GM23338 (cell line): ENCODE measurements at regions not wholly inside any gene's neighbourhood (a gene's known extent, or its start where the extent isn't known, plus 50 kb on each side); places are given as distances from the start of the nearest gene placed in this dataset.

Source experiments
- ATAC-seq: fragments of 200-7000 bp; cut with Tn5 transposase; 3 replicates; pipeline ENCODE4 v1.9.1; 2020
- DNase-seq: peaks from one replicate; pipeline ENCODE4 v3.0.0-alpha.2; 2015; ENCODE audit warnings: low spot score
- H2AFZ ChIP-seq: fragments of 200-600 bp; sonication (generic); 2 replicates; pipeline ENCODE4 v1.8.0; 2016; ENCODE audit warnings: antibody characterized with exemption, mild to moderate bottlenecking, moderate library complexity
- H3F3A ChIP-seq: fragments of 200-600 bp; sonication (generic); replicated peaks from 2 replicates; pipeline ENCODE4 v1.8.0; 2017; ENCODE audit warnings: antibody characterized with exemption, mixed run types, low read depth
- H3K27ac ChIP-seq: fragments of 200-600 bp; sonication (generic); 2 replicates; pipeline ENCODE4 v1.6.1; 2016; ENCODE audit warnings: low read depth
- H3K27me3 ChIP-seq: fragments of 200-600 bp; sonication (generic); 2 replicates; pipeline ENCODE4 v1.8.0; 2016; ENCODE audit warnings: mild to moderate bottlenecking, mixed run types, moderate library complexity; ENCODE audit not compliant: insufficient read depth
- H3K36me3 ChIP-seq: fragments of 200-600 bp; sonication (generic); 2 replicates; pipeline ENCODE4 v1.8.0; 2016; ENCODE audit warnings: mild to moderate bottlenecking; ENCODE audit not compliant: insufficient read depth
- H3K4me1 ChIP-seq: fragments of 200-600 bp; sonication (generic); 2 replicates; pipeline ENCODE4 v1.8.0; 2016; ENCODE audit warnings: mild to moderate bottlenecking, moderate library complexity; ENCODE audit not compliant: insufficient read depth
- H3K4me2 ChIP-seq: fragments of 200-600 bp; sonication (generic); 2 replicates; pipeline ENCODE4 v1.7.1; 2017; ENCODE audit warnings: mixed run types
- H3K4me3 ChIP-seq: fragments of 200-600 bp; sonication (generic); 2 replicates; pipeline ENCODE4 v1.6.1; 2016; ENCODE audit warnings: mixed run types
- H3K79me2 ChIP-seq: fragments of 200-600 bp; sonication (generic); replicated peaks from 2 replicates; pipeline ENCODE4 v1.8.0; 2017; ENCODE audit warnings: mild to moderate bottlenecking; ENCODE audit not compliant: insufficient read depth
- H3K9me2 ChIP-seq: fragments of 200-600 bp; sonication (generic); 2 replicates; pipeline ENCODE4 v1.8.0; 2017; ENCODE audit not compliant: insufficient read depth
- H4K20me1 ChIP-seq: fragments of 200-600 bp; sonication (generic); replicated peaks from 2 replicates; pipeline ENCODE4 v1.8.0; 2017; ENCODE audit warnings: mild to moderate bottlenecking; ENCODE audit not compliant: insufficient read depth
- H3K27ac Mint-ChIP-seq: 2 replicates; pipeline ENCODE4 v1.8.0; 2020; ENCODE audit warnings: inconsistent platforms, mild to moderate bottlenecking, moderate library complexity, mixed read lengths
- H3K27me3 Mint-ChIP-seq: 3 replicates; pipeline ENCODE4 v1.8.0; 2022; ENCODE audit warnings: low read depth, mild to moderate bottlenecking, moderate library complexity, mixed read lengths, inconsistent platforms; ENCODE audit not compliant: insufficient read depth, poor library complexity
- H3K36me3 Mint-ChIP-seq: 3 replicates; pipeline ENCODE4 v1.8.0; 2021; ENCODE audit warnings: low read depth, mild to moderate bottlenecking, inconsistent platforms, moderate library complexity, mixed read lengths
- H3K4me1 Mint-ChIP-seq: 3 replicates; pipeline ENCODE4 v1.8.0; 2020; ENCODE audit warnings: mild to moderate bottlenecking, inconsistent platforms, mixed read lengths
- H3K4me3 Mint-ChIP-seq: 3 replicates; pipeline ENCODE4 v1.8.0; 2021; ENCODE audit warnings: moderate library complexity, mild to moderate bottlenecking, inconsistent platforms, mixed read lengths
- H3K9me3 Mint-ChIP-seq: 3 replicates; pipeline ENCODE4 v1.8.0; 2020; ENCODE audit warnings: moderate library complexity, mild to moderate bottlenecking, inconsistent platforms, mixed read lengths
- CREB1 ChIP-seq: fragments of 250-450 bp; sonication (Bioruptor Pico); IDR thresholded peaks from 2 replicates; pipeline ENCODE4 v1.5.0; 2020; ENCODE audit warnings: low read depth, mild to moderate bottlenecking, moderate library complexity
- CTCF ChIP-seq, 2 experiments: fragments of 200-600 bp in 1 of 2; sonication (generic) in 1 of 2; conservative IDR thresholded peaks; 2 replicates each; pipeline versions ENCODE4 v1.5.1 to v1.6.1; 2016 to 2017; ENCODE audit warnings: antibody characterized with exemption in 2 of 2, low read depth in 2 of 2, mild to moderate bottlenecking in 2 of 2, moderate library complexity in 1 of 2
- ETS1 ChIP-seq: IDR thresholded peaks from 2 replicates; pipeline ENCODE4 v1.6.1; 2016; ENCODE audit warnings: antibody characterized with exemption
- EZH2 ChIP-seq: fragments of 200-600 bp; sonication (generic); IDR thresholded peaks from one replicate; pipeline ENCODE4 v1.8.0; 2017; ENCODE audit warnings: antibody characterized with exemption, mild to moderate bottlenecking, low read depth; ENCODE audit not compliant: unreplicated experiment
- EZH2phosphoT487 ChIP-seq: fragments of 200-600 bp; sonication (generic); IDR thresholded peaks from one replicate; pipeline ENCODE4 v1.8.1; 2018; ENCODE audit warnings: antibody characterized with exemption; ENCODE audit not compliant: unreplicated experiment
- JUNB ChIP-seq: IDR thresholded peaks from one replicate; pipeline ENCODE4 v1.6.1; 2016; ENCODE audit warnings: antibody characterized with exemption; ENCODE audit not compliant: unreplicated experiment
- NANOG ChIP-seq: IDR thresholded peaks from 2 replicates; pipeline ENCODE4 v1.6.1; 2016; ENCODE audit warnings: antibody characterized with exemption, borderline replicate concordance
- POLR2AphosphoS5 ChIP-seq: IDR thresholded peaks from 2 replicates; pipeline ENCODE4 v1.6.1; 2016; ENCODE audit warnings: antibody characterized with exemption, low read depth
- REST ChIP-seq: IDR thresholded peaks from one replicate; pipeline ENCODE4 v1.6.1; 2018; ENCODE audit warnings: antibody characterized with exemption; ENCODE audit not compliant: unreplicated experiment
- STAT1 ChIP-seq: IDR thresholded peaks from one replicate; pipeline ENCODE4 v1.6.1; 2016; ENCODE audit warnings: antibody characterized with exemption; ENCODE audit not compliant: unreplicated experiment
- ZNF114 ChIP-seq: fragments of 250-450 bp; sonication (Bioruptor Pico); IDR thresholded peaks from 2 replicates; pipeline ENCODE4 v1.5.0; 2020; ENCODE audit warnings: mild to moderate bottlenecking, moderate library complexity
- ZNF331 ChIP-seq: fragments of 250-450 bp; sonication (Bioruptor Pico); IDR thresholded peaks from 2 replicates; pipeline ENCODE4 v1.5.0; 2020; ENCODE audit warnings: low read depth, mild to moderate bottlenecking, moderate library complexity
- ZNF462 ChIP-seq: fragments of 250-450 bp; sonication (Bioruptor Pico); IDR thresholded peaks from 2 replicates; pipeline ENCODE4 v1.5.0; 2020; ENCODE audit warnings: mild to moderate bottlenecking, moderate library complexity

GRCh38 chr18:44273298-44273697, 407.4 kb upstream of the SETBP1 start (continued):
- TF ChIP-seq NANOG (no peak), ETS1 (no peak), ZNF114 (no peak), JUNB (no peak), STAT1 (no peak), EZH2phosphoT487 (no peak)

GRCh38 chr18:44280479-44280878, 400.2 kb upstream of the SETBP1 start:
- ATAC-seq, result no peak
- H3K4me1 Mint-ChIP-seq, result no peaks in the 10 kb centered on the region
- TF ChIP-seq EZH2, result no peak
- no peak for TF ChIP-seq STAT1
- TF ChIP-seq CREB1 (CRISPR knock-in tag), result no peak
- no peak for TF ChIP-seq ZNF462 (CRISPR knock-in tag)
- TF ChIP-seq ZNF331 (CRISPR knock-in tag), result no peak
- no peak for TF ChIP-seq EZH2phosphoT487
- no peak for TF ChIP-seq ZNF114
- TF ChIP-seq REST, result no peak
- TF ChIP-seq NANOG, result no peak
- no peak for TF ChIP-seq POLR2AphosphoS5
- no peak for TF ChIP-seq CTCF (conservative IDR thresholded peaks at IDR 0.05; ENCODE audit: low read depth in 2 of 2)

More at GRCh38 chr18:44280479-44280878, 400.2 kb upstream of the SETBP1 start:
- Histone ChIP-seq H3K4me1 (no peaks in the 10 kb centered on the region), H4K20me1 (no peaks in the 10 kb centered on the region), H3K27ac (no peak overlapping the region), H3K4me2 (no peak overlapping the region), H3F3A (no peaks in the 10 kb centered on the region), H2AFZ (no peak overlapping the region; the same call in 1 of the 2 replicates), H3K4me3 (no peak overlapping the region), H3K9me2 (no peaks in the 10 kb centered on the region), H3K27me3 (no peaks in the 10 kb centered on the region), H3K36me3 (no peaks in the 10 kb centered on the region), H3K79me2 (no peaks in the 10 kb centered on the region)
- H3K27ac Mint-ChIP-seq, result no peak overlapping the region
- no peak overlapping the region for H3K4me3 Mint-ChIP-seq
- DNase-seq, result no peak
- no peaks in the 10 kb centered on the region for H3K27me3 Mint-ChIP-seq
- no peaks in the 10 kb centered on the region for H3K9me3 Mint-ChIP-seq
- no peaks in the 10 kb centered on the region for H3K36me3 Mint-ChIP-seq
